ENCODE measurements at regions not wholly inside any gene's neighbourhood (a gene's known extent, or its start where the extent isn't known, plus 50 kb on each side); places are given as distances from the start of the nearest gene placed in this dataset.

DNA sequence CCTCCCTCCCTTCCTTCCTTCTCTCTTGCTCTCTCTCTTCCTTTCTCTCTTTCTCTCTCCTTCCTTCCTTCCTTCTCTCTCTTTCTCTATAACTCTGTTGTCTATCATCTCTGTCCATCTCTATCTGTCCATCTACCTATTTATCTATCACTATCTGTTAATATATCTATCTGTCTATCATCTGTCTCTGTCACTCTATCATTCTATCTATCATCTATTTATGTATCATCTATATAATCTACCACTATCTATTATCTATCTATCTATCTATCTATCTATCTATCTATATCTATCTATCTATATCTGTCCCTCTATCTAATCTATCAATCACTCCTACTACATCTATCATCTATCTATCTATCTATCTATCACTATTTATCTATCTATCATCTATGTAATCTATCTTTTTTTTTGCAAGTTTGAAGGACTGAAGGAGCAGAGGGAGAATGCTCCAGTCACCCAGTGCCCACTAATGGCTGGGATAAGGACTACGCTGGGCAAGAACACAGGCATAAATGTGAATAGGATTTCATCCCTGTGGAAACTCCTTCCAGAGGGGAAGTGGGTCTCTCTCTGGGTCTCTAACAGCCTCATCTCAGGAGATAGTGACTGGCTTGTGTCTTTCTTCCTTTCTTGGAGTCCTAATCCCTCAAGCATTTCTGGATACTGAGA, 427.0 kb downstream of the LPIN1 start:
- Histone ChIP-seq H3K4me3 (ENCODE audit: low read length in 2 of 2) (no peak overlapping the region), H3K27me3 (ENCODE audit: insufficient read depth, low read length) (no peaks in the 10 kb centered on the region), H3K4me1 (ENCODE audit: insufficient read depth, low read length) (peaks cover 54% of the 10 kb centered on the region), H3K36me3 (ENCODE audit: insufficient read depth, low read length) (no peaks in the 10 kb centered on the region), H3K9me3 (ENCODE audit: control insufficient read depth in 1 of 2, low read length in 2 of 2) (no peaks in the 10 kb centered on the region), H3K27ac (ENCODE audit: low read depth, low read length) (no peak overlapping the region)
- CTCF ChIA-PET (ENCODE audit: partially characterized antibody): no interaction called here
- peaks cover 37 to 65% (median 50%) of the 10 kb centered on the region in 4 donors for H3K4me1 Mint-ChIP-seq
- H3K36me3 Mint-ChIP-seq: no peaks in the 10 kb centered on the region
- H3K4me3 Mint-ChIP-seq: no peak overlapping the region
- no peaks in the 10 kb centered on the region for H3K27me3 Mint-ChIP-seq
- peak overlapping the region in 1 of 7 donors; percentile 10 for H3K27ac Mint-ChIP-seq
- no peaks in the 10 kb centered on the region for H3K9me3 Mint-ChIP-seq
- no peak for DNase-seq
- POLR2A ChIA-PET (ENCODE audit: partially characterized antibody): no interaction called here
- intact Hi-C loops (cut with micrococcal nuclease): loop anchor here (10.0 kb wide), 1 partner anchor 309 kb away; no protein-coding TSS in a partner anchor

DNA sequence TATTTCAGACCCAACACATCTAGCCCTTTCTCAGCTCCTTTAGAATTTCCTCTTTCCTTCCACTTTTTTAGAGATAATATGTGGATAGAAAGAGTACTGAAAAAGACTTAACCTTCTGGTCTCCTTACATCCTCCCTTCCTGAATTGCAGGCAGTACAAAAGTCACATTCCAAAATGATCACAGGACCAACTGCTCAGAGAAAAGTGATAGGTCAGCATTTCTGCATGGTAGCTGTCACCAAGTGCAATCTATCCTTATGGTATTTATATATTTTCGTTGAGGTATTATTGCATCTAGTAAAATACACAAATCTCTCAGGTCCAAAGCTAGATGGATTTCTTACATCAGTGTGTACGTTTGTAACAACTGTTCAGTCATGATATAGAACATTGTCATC, 427.5 kb downstream of the LPIN1 start:
- Histone ChIP-seq H3K36me3 (ENCODE audit: insufficient read depth, low read length) (no peaks in the 10 kb centered on the region), H3K4me1 (ENCODE audit: insufficient read depth, low read length) (peaks cover 54% of the 10 kb centered on the region), H3K9me3 (ENCODE audit: control insufficient read depth in 1 of 2, low read length in 2 of 2) (no peaks in the 10 kb centered on the region), H3K27me3 (ENCODE audit: insufficient read depth, low read length) (no peaks in the 10 kb centered on the region), H3K4me3 (ENCODE audit: low read length in 2 of 2) (no peak overlapping the region), H3K27ac (ENCODE audit: low read depth, low read length) (no peak overlapping the region)
- no peak for DNase-seq
- no peaks in the 10 kb centered on the region for H3K36me3 Mint-ChIP-seq
- ChIA-PET CTCF (ENCODE audit: partially characterized antibody) (no interaction called here), POLR2A (ENCODE audit: partially characterized antibody) (interaction anchor here (1.3 kb wide), 1 partner anchor 544 kb away, joined by 3 read pairs; no protein-coding TSS in a partner anchor)
- H3K27me3 Mint-ChIP-seq: no peaks in the 10 kb centered on the region
- H3K4me1 Mint-ChIP-seq: peaks cover 35 to 65% (median 48%) of the 10 kb centered on the region in 4 donors
- H3K4me3 Mint-ChIP-seq: no peak overlapping the region
- no peak overlapping the region for H3K27ac Mint-ChIP-seq
- intact Hi-C loops (cut with micrococcal nuclease): loop anchor here (10.0 kb wide), 1 partner anchor 309 kb away; no protein-coding TSS in a partner anchor
- H3K9me3 Mint-ChIP-seq: no peaks in the 10 kb centered on the region

DNA sequence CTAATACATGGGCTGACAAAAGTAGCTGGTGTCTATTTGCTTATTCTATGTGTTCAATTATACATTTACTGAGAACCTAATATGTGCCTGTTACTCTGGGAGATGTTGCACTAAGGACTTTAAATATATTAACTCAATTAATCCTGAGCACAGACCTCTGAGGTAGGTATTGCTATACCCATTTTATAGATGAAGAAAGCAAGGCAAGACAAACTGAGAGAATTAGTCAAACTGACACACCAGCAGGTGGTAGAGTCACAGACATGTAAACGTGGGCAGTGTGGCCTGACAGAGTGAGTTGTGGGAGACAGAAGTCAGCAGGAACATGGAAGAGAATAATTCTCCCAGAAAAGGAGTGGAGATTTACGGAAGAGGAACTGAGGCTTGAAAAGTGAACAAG, 428.9 kb downstream of the LPIN1 start:
- Mint-ChIP-seq H3K27me3 (no peaks in the 10 kb centered on the region), H3K9me3 (no peaks in the 10 kb centered on the region), H3K4me1 (peaks cover 25 to 57% (median 35%) of the 10 kb centered on the region in 4 donors), H3K27ac (peak overlapping the region in 4 of 7 donors; percentile 2 to 37 (median 8)), H3K36me3 (no peaks in the 10 kb centered on the region), H3K4me3 (peak overlapping the region in 2 of 8 donors; percentile 5 to 37)
- Histone ChIP-seq H3K4me1 (ENCODE audit: insufficient read depth, low read length) (peaks cover 40% of the 10 kb centered on the region), H3K9me3 (ENCODE audit: control insufficient read depth in 1 of 2, low read length in 2 of 2) (no peaks in the 10 kb centered on the region), H3K36me3 (ENCODE audit: insufficient read depth, low read length) (no peaks in the 10 kb centered on the region), H3K27me3 (ENCODE audit: insufficient read depth, low read length) (no peaks in the 10 kb centered on the region), H3K27ac (ENCODE audit: low read depth, low read length) (no peak overlapping the region), H3K4me3 (ENCODE audit: low read length in 2 of 2) (no peak overlapping the region)
- ChIA-PET POLR2A (ENCODE audit: partially characterized antibody) (no interaction called here), CTCF (ENCODE audit: partially characterized antibody) (no interaction called here)
- intact Hi-C loops (cut with micrococcal nuclease): loop anchor here (5.0 to 10.0 kb wide), 2 partner anchors 311 to 542 kb away; partner anchors contain the start of gene TRIB2
- no peak for DNase-seq

DNA sequence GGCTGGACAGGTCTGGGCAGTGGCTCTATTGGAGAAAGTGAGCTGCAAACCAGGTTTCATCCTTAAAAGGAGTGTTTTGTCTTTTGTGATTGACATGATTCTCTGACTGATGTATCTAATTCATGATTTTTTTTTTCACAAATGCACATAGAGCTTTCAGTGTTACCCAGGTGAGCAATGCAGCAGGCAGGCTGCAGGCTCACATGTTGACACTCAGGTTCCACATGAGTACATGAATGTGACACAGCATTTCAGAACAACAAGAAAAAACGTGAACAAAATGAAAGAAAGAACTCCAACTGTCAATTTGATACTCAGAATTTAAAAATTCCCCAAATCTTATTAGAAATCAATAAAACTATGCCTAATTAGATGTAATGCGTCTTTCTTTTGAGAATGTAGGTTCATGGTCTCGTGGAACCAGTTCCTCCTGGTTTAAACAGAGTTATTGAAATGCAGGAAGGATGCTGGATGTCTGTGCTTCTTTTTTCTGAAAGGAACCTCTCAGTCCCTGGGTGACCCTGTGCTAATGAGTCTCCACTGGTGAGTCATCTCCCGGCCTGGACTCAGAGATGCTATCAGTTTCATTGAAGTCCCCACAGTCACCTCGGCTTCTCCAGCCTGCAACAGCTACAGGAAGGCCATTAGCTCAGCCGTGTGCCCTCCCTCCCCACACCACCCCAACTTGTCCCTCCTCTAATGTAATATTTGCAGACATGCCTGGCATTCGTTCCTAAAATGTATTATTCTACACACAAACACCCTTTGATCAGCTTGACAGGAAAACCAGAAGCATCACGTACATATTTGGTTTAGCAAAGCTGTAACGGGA, 430.4 kb downstream of the LPIN1 start:
- peaks cover 32% of the 10 kb centered on the region for H3K4me1 ChIP-seq (ENCODE audit: insufficient read depth, low read length)

DNA sequence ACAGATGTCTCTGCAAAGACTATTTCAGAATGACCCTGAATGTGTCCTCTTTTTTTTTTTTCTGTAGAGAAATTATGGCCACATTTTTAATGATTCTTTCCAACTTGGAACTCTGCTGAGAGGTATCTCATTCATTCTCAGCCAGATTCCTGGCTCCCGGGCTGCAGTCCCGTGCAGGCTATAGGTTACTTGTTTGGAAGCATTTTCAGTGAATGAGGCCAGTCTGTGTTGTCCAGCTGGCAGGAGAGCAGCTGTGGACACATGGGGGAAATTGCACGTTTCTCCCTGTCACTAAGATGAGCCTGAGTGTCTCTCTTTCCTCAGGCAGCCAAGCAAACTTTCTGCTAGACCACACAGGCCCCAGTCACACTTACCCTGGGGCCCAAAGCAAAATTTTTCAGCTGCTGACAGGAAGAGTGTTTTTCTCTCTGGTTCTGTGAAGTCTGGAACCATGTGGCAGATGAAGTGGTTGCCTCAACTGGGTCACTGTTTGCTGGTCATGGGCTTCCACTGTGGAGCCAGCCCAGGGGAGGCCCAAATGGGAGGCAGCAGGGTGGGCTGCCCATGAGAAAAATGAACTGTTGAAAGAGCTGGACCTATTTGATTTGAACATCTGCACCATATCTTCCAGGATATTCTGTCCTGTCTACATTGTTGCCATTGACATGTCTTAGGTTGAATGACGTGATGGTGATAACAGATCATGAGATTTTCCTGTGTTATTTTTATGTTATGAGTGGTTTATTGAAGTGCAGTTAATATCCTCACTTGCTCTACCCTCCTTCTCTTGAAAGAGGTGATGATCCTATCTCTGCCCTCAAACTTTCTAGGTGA, 431.2 kb downstream of the LPIN1 start:
- H3K9me3 Mint-ChIP-seq: no peaks in the 10 kb centered on the region
- POLR2A ChIA-PET (ENCODE audit: partially characterized antibody): interaction anchor here (0.6 to 2.0 kb wide), 8 partner anchors 9 to 539 kb away, joined by 3 to 8 read pairs (median 4); partner anchors contain the start of gene TRIB2

More for the DNA sequence above, 430.4 kb downstream of the LPIN1 start:
- peak overlapping the region in 6 of 7 donors; percentile 3 to 93 (median 76) for H3K27ac Mint-ChIP-seq
- peak overlapping the region; percentile 16 to 79 (median 60) for H3K4me3 Mint-ChIP-seq
- H3K9me3 Mint-ChIP-seq: no peaks in the 10 kb centered on the region
- no peaks in the 10 kb centered on the region for H3K36me3 ChIP-seq (ENCODE audit: insufficient read depth, low read length)
- ChIA-PET POLR2A (ENCODE audit: partially characterized antibody) (interaction anchor here (0.6 to 2.0 kb wide), 7 partner anchors 8 to 540 kb away, joined by 3 to 8 read pairs (median 4); partner anchors contain the start of gene TRIB2), CTCF (ENCODE audit: partially characterized antibody) (interaction anchor here (1.2 kb wide), 1 partner anchor 9 kb away, joined by 3 read pairs; no protein-coding TSS in a partner anchor)
- intact Hi-C loops (cut with micrococcal nuclease): loop anchor here (5.0 to 10.0 kb wide), 2 partner anchors 312 to 540 kb away; partner anchors contain the start of gene TRIB2
- H3K27me3 ChIP-seq (ENCODE audit: insufficient read depth, low read length): no peaks in the 10 kb centered on the region
- H3K27me3 Mint-ChIP-seq: no peaks in the 10 kb centered on the region
- peaks cover 24 to 47% (median 33%) of the 10 kb centered on the region in 4 donors for H3K4me1 Mint-ChIP-seq
- peak in 2 of 5 donors; percentile 7 to 21 for DNase-seq
- H3K27ac ChIP-seq (ENCODE audit: low read depth, low read length): no peak overlapping the region
- no peaks in the 10 kb centered on the region for H3K36me3 Mint-ChIP-seq
- peak overlapping the region in 1 of 2 donors; percentile 7 for H3K4me3 ChIP-seq (ENCODE audit: low read length in 2 of 2)
- no peaks in the 10 kb centered on the region for H3K9me3 ChIP-seq (ENCODE audit: control insufficient read depth in 1 of 2, low read length in 2 of 2)

DNA sequence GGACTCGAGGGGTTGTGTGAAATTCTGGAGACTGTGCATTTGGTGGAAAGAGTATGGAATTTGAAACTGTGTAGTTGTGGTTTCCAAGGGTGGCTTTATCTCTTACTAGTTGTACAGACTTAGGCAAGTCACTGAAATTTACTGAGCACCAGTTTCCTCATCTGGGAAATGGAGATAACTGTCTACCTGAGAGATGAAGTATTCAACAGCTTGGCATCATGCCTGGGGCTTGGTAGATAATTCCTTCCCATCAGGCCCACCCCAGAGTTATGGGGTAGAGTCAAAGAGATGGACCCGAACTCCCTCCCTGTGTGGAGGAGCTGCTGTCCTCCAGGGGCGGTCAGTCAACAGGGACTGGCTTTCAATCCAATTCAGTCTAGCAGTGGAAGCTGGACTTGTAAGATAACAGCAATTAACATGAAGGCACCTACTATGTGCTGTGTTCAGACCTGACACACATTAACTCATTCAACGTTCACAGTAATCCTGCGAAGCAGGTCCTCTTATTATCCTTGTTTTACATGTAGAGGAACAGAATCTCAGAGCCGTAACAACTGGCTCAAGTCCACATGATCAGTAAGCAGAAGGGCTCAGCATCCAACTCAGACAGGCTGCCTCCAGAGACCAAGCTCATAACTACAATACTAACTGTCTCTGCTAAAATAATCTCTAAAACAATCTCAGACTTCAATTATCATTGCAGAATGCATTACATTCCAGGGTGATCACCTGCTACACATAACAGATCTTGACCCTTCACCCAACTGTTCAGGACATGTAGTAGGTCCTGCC, 432.1 kb downstream of the LPIN1 start:
- Mint-ChIP-seq H3K9me3 (no peaks in the 10 kb centered on the region), H3K27ac (peak overlapping the region in 6 of 7 donors; percentile 7 to 93 (median 62)), H3K4me3 (peak overlapping the region in 4 of 8 donors; percentile 69 to 79 (median 72)), H3K27me3 (no peaks in the 10 kb centered on the region), H3K4me1 (peaks cover 24 to 47% (median 32%) of the 10 kb centered on the region in 4 donors), H3K36me3 (no peaks in the 10 kb centered on the region)
- intact Hi-C loops (cut with micrococcal nuclease): loop anchor here (5.0 to 10.0 kb wide), 2 partner anchors 314 to 539 kb away; partner anchors contain the start of gene TRIB2
- DNase-seq: no peak
- POLR2A ChIA-PET (ENCODE audit: partially characterized antibody): interaction anchor here (0.8 to 2.0 kb wide), 2 partner anchors 10 to 315 kb away, joined by 3 to 5 read pairs; no protein-coding TSS in a partner anchor
- CTCF ChIA-PET (ENCODE audit: partially characterized antibody): interaction anchor here (1.2 to 1.6 kb wide), 2 partner anchors 10 to 193 kb away, joined by 3 read pairs; no protein-coding TSS in a partner anchor
- H3K4me3 ChIP-seq (ENCODE audit: low read length in 2 of 2): no peak overlapping the region
- no peaks in the 10 kb centered on the region for H3K36me3 ChIP-seq (ENCODE audit: insufficient read depth, low read length)
- peaks cover 32% of the 10 kb centered on the region for H3K4me1 ChIP-seq (ENCODE audit: insufficient read depth, low read length)
- H3K9me3 ChIP-seq (ENCODE audit: control insufficient read depth in 1 of 2, low read length in 2 of 2): no peaks in the 10 kb centered on the region
- H3K27me3 ChIP-seq (ENCODE audit: insufficient read depth, low read length): no peaks in the 10 kb centered on the region
- peak overlapping the region; percentile 31 for H3K27ac ChIP-seq (ENCODE audit: low read depth, low read length)

More for the DNA sequence above, 431.2 kb downstream of the LPIN1 start:
- no peaks in the 10 kb centered on the region for H3K27me3 ChIP-seq (ENCODE audit: insufficient read depth, low read length)
- intact Hi-C loops (cut with micrococcal nuclease): loop anchor here (5.0 to 10.0 kb wide), 2 partner anchors 313 to 540 kb away; partner anchors contain the start of gene TRIB2
- H3K36me3 Mint-ChIP-seq: no peaks in the 10 kb centered on the region
- peak overlapping the region in 1 of 2 donors; percentile 7 for H3K4me3 ChIP-seq (ENCODE audit: low read length in 2 of 2)
- peak overlapping the region; percentile 36 to 93 (median 72) for H3K27ac Mint-ChIP-seq
- no peaks in the 10 kb centered on the region for H3K27me3 Mint-ChIP-seq
- DNase-seq: peak in 3 of 5 donors; percentile 28 to 43 (median 29)
- CTCF ChIA-PET (ENCODE audit: partially characterized antibody): interaction anchor here (1.2 to 1.6 kb wide), 2 partner anchors 9 to 192 kb away, joined by 3 read pairs; no protein-coding TSS in a partner anchor
- no peaks in the 10 kb centered on the region for H3K36me3 ChIP-seq (ENCODE audit: insufficient read depth, low read length)
- H3K4me1 ChIP-seq (ENCODE audit: insufficient read depth, low read length): peaks cover 32% of the 10 kb centered on the region
- H3K4me1 Mint-ChIP-seq: peaks cover 24 to 47% (median 33%) of the 10 kb centered on the region in 4 donors
- peak overlapping the region; percentile 31 for H3K27ac ChIP-seq (ENCODE audit: low read depth, low read length)
- no peaks in the 10 kb centered on the region for H3K9me3 ChIP-seq (ENCODE audit: control insufficient read depth in 1 of 2, low read length in 2 of 2)
- H3K4me3 Mint-ChIP-seq: peak overlapping the region; percentile 16 to 79 (median 60)

Data from CD4-positive, alpha-beta memory T cell (primary cell).